ENCODE measurements at regions not wholly inside any gene's neighbourhood (a gene's known extent, or its start where the extent isn't known, plus 50 kb on each side); places are given as distances from the start of the nearest gene placed in this dataset.

- TF ChIP-seq, protein P1, sequence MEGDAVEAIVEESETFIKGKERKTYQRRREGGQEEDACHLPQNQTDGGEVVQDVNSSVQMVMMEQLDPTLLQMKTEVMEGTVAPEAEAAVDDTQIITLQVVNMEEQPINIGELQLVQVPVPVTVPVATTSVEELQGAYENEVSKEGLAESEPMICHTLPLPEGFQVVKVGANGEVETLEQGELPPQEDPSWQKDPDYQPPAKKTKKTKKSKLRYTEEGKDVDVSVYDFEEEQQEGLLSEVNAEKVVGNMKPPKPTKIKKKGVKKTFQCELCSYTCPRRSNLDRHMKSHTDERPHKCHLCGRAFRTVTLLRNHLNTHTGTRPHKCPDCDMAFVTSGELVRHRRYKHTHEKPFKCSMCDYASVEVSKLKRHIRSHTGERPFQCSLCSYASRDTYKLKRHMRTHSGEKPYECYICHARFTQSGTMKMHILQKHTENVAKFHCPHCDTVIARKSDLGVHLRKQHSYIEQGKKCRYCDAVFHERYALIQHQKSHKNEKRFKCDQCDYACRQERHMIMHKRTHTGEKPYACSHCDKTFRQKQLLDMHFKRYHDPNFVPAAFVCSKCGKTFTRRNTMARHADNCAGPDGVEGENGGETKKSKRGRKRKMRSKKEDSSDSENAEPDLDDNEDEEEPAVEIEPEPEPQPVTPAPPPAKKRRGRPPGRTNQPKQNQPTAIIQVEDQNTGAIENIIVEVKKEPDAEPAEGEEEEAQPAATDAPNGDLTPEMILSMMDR (IDR thresholded peaks at IDR 0.05) = no peak
- no peak for TF ChIP-seq POLR2A (IDR thresholded peaks at IDR 0.05)
Measured at GRCh38 chr3:94912656-94913055, 849.8 kb downstream of the NSUN3 start.
